ENCODE measurements at regions not wholly inside any gene's neighbourhood (a gene's known extent, or its start where the extent isn't known, plus 50 kb on each side); places are given as distances from the start of the nearest gene placed in this dataset.

- Histone ChIP-seq H3F3A (ENCODE audit: insufficient read depth) (no peaks in the 10 kb centered on the region), H3K36me3 (ENCODE audit: low read depth) (no peaks in the 10 kb centered on the region), H2AFZ (no peak overlapping the region), H3K9me2 (ENCODE audit: insufficient read depth) (no peaks in the 10 kb centered on the region; the same call in 1 of the 2 replicates), H3K27me3 (replicated peaks; ENCODE audit: insufficient read depth) (no peaks in the 10 kb centered on the region), H3K27ac (no peak overlapping the region), H3K79me2 (ENCODE audit: insufficient read depth) (no peaks in the 10 kb centered on the region), H4K20me1 (ENCODE audit: insufficient read depth) (no peaks in the 10 kb centered on the region), H3K9me3 (ENCODE audit: low read depth) (no peaks in the 10 kb centered on the region), H3K4me1 (ENCODE audit: insufficient read depth) (no peaks in the 10 kb centered on the region), H3K9ac (no peak overlapping the region), H3K4me2 (ENCODE audit: unreplicated experiment) (no peak overlapping the region), H3K4me3 (no peak overlapping the region)
- in situ Hi-C loops (cut with MboI): no loop called here
- no peak for DNase-seq
- 33 to 36% methylated on average over 2 of the region's 2 CpGs for WGBS, 2 experiments (ENCODE audit: low coverage in 1 of 2, low lambda C conversion rate in 2 of 2, missing lambda C conversion rate in 2 of 2)
- TF ChIP-seq EZH2 (IDR thresholded peaks at IDR 0.05; ENCODE audit: insufficient read depth, poor library complexity, severe bottlenecking) (no peak), EZH2phosphoT487 (IDR thresholded peaks at IDR 0.05; ENCODE audit: insufficient read depth, low read depth) (no peak)
These were observed 228.5 kb downstream of the ZBBX start for GRCh38 chr3:167151636-167152035.

GRCh38 chr3:167148136-167148535 lies 232.0 kb downstream of the ZBBX start:
- no peak overlapping the region for H3K4me3 ChIP-seq
- no peak overlapping the region for H3K27ac ChIP-seq
- no peaks in the 10 kb centered on the region for H3K27me3 ChIP-seq (replicated peaks; ENCODE audit: insufficient read depth)
- no peaks in the 10 kb centered on the region; the same call in 1 of the 2 replicates for H3K9me2 ChIP-seq (ENCODE audit: insufficient read depth)
- no peak overlapping the region for H3K4me2 ChIP-seq (ENCODE audit: unreplicated experiment)
- no peak for DNase-seq
- H3K36me3 ChIP-seq (ENCODE audit: low read depth): no peaks in the 10 kb centered on the region
- H3K9ac ChIP-seq: no peak overlapping the region
- H3F3A ChIP-seq (ENCODE audit: insufficient read depth): no peaks in the 10 kb centered on the region
- no peak for TF ChIP-seq EZH2 (IDR thresholded peaks at IDR 0.05; ENCODE audit: insufficient read depth, poor library complexity, severe bottlenecking)
- no peak for TF ChIP-seq EZH2phosphoT487 (IDR thresholded peaks at IDR 0.05; ENCODE audit: insufficient read depth, low read depth)
- H2AFZ ChIP-seq: no peak overlapping the region
- no peaks in the 10 kb centered on the region for H4K20me1 ChIP-seq (ENCODE audit: insufficient read depth)
- WGBS, 2 experiments (ENCODE audit: low coverage in 1 of 2, low lambda C conversion rate in 2 of 2, missing lambda C conversion rate in 2 of 2): 14% methylated on average over 4 of the region's 4 CpGs
- H3K4me1 ChIP-seq (ENCODE audit: insufficient read depth): no peaks in the 10 kb centered on the region
- in situ Hi-C loops (cut with MboI): no loop called here
- H3K9me3 ChIP-seq (ENCODE audit: low read depth): no peaks in the 10 kb centered on the region
- no peaks in the 10 kb centered on the region for H3K79me2 ChIP-seq (ENCODE audit: insufficient read depth)

- Histone ChIP-seq H3K36me3 (ENCODE audit: low read depth) (no peaks in the 10 kb centered on the region), H3K9me2 (ENCODE audit: insufficient read depth) (no peaks in the 10 kb centered on the region; the same call in 1 of the 2 replicates), H2AFZ (no peak overlapping the region), H3K27me3 (replicated peaks; ENCODE audit: insufficient read depth) (no peaks in the 10 kb centered on the region), H3K4me3 (no peak overlapping the region), H3K9ac (no peak overlapping the region), H3K27ac (no peak overlapping the region), H3K79me2 (ENCODE audit: insufficient read depth) (no peaks in the 10 kb centered on the region), H4K20me1 (ENCODE audit: insufficient read depth) (no peaks in the 10 kb centered on the region), H3K4me2 (ENCODE audit: unreplicated experiment) (no peak overlapping the region), H3K9me3 (ENCODE audit: low read depth) (no peaks in the 10 kb centered on the region), H3F3A (ENCODE audit: insufficient read depth) (no peaks in the 10 kb centered on the region), H3K4me1 (ENCODE audit: insufficient read depth) (no peaks in the 10 kb centered on the region)
- TF ChIP-seq EZH2 (IDR thresholded peaks at IDR 0.05; ENCODE audit: insufficient read depth, poor library complexity, severe bottlenecking) (no peak), EZH2phosphoT487 (IDR thresholded peaks at IDR 0.05; ENCODE audit: insufficient read depth, low read depth) (no peak)
- WGBS, 2 experiments (ENCODE audit: low coverage in 1 of 2, low lambda C conversion rate in 2 of 2, missing lambda C conversion rate in 2 of 2): 5 to 6% methylated on average over 3 of the region's 3 CpGs
- no peak for DNase-seq
- in situ Hi-C loops (cut with MboI): no loop called here
These were observed 233.2 kb downstream of the ZBBX start for GRCh38 chr3:167146911-167147310.

- Histone ChIP-seq H3K79me2 (ENCODE audit: insufficient read depth) (no peaks in the 10 kb centered on the region), H3K9me2 (ENCODE audit: insufficient read depth) (no peaks in the 10 kb centered on the region), H3K36me3 (ENCODE audit: low read depth) (no peaks in the 10 kb centered on the region), H3F3A (ENCODE audit: insufficient read depth) (no peaks in the 10 kb centered on the region), H4K20me1 (ENCODE audit: insufficient read depth) (no peaks in the 10 kb centered on the region), H2AFZ (no peak overlapping the region), H3K4me3 (no peak overlapping the region), H3K4me2 (ENCODE audit: unreplicated experiment) (no peak overlapping the region), H3K4me1 (ENCODE audit: insufficient read depth) (no peaks in the 10 kb centered on the region), H3K27me3 (replicated peaks; ENCODE audit: insufficient read depth) (no peaks in the 10 kb centered on the region), H3K27ac (no peak overlapping the region), H3K9me3 (ENCODE audit: low read depth) (peaks cover 4% of the 10 kb centered on the region), H3K9ac (no peak overlapping the region)
- TF ChIP-seq EZH2 (IDR thresholded peaks at IDR 0.05; ENCODE audit: insufficient read depth, poor library complexity, severe bottlenecking) (no peak), EZH2phosphoT487 (IDR thresholded peaks at IDR 0.05; ENCODE audit: insufficient read depth, low read depth) (no peak)
- in situ Hi-C loops (cut with MboI): no loop called here
- WGBS, 2 experiments (ENCODE audit: low coverage in 1 of 2, low lambda C conversion rate in 2 of 2, missing lambda C conversion rate in 2 of 2): 17 to 19% methylated on average over 3 of the region's 3 CpGs
- DNase-seq: no peak
These were observed 254.3 kb downstream of the ZBBX start for GRCh38 chr3:167125612-167126407.
